Caco-2 (cell line): ENCODE measurements at regions not wholly inside any gene's neighbourhood (a gene's known extent, or its start where the extent isn't known, plus 50 kb on each side); places are given as distances from the start of the nearest gene placed in this dataset.

ENCODE experiments used
- BruUV-seq: library from RNA; stranded (reverse); fragments of 400-500 nt; replicated peaks from 2 replicates; lab custom pipeline; 2021; lab: Mats Ljungman, UMichigan
- CTCF ChIA-PET: fragments of 300-600 bp; sonication (Branson Sonifier 250); formaldehyde crosslinking; loops from one replicate; lab custom pipeline; 2022; ENCODE audit warnings: antibody characterized with exemption; lab: Charles Lee
- POLR2A ChIA-PET: fragments of 300-600 bp; sonication (Branson Sonifier 250); formaldehyde crosslinking; loops from one replicate; lab custom pipeline; 2022; ENCODE audit warnings: antibody characterized with exemption; lab: Charles Lee
- DNase-seq, 2 experiments: peaks; one replicate each; pipeline versions ENCODE4 v3.0.0 to v3.0.0-alpha.2; 2020 to 2022
- H3K27me3 ChIP-seq: replicated peaks from 2 replicates; pipeline ENCODE4 v1.6.0; 2011; ENCODE audit warnings: low read length; ENCODE audit not compliant: control insufficient read depth, insufficient read depth
- H3K36me3 ChIP-seq: 2 replicates; pipeline ENCODE4 v1.5.1; 2011; ENCODE audit warnings: low read length; ENCODE audit not compliant: control insufficient read depth, insufficient read depth
- H3K4me1 ChIP-seq: fragments of 250-450 bp; sonication (Bioruptor Pico); 2 replicates; pipeline ENCODE4 v1.5.1; 2020; ENCODE audit warnings: mild to moderate bottlenecking
- H3K4me3 ChIP-seq: 2 replicates; pipeline ENCODE4 v1.5.1; 2011; ENCODE audit warnings: low read depth, mild to moderate bottlenecking, control low read depth, low read length
- H3K9me3 ChIP-seq: fragments of 250-450 bp; sonication (Bioruptor Pico); 2 replicates; pipeline ENCODE4 v1.5.1; 2020; ENCODE audit warnings: mild to moderate bottlenecking, moderate library complexity
- H3K27ac Mint-ChIP-seq: one replicate; pipeline ENCODE4 v1.8.0; 2022; ENCODE audit warnings: mixed read lengths; ENCODE audit not compliant: unreplicated experiment
- H3K27me3 Mint-ChIP-seq: one replicate; pipeline ENCODE4 v1.8.0; 2022; ENCODE audit warnings: mixed read lengths; ENCODE audit not compliant: insufficient read depth, unreplicated experiment
- H3K36me3 Mint-ChIP-seq: one replicate; pipeline ENCODE4 v1.8.0; 2022; ENCODE audit warnings: mild to moderate bottlenecking, mixed read lengths; ENCODE audit not compliant: insufficient read depth, unreplicated experiment
- H3K4me1 Mint-ChIP-seq: one replicate; pipeline ENCODE4 v1.8.0; 2022; ENCODE audit warnings: low read depth, mixed read lengths; ENCODE audit not compliant: unreplicated experiment
- H3K4me3 Mint-ChIP-seq: one replicate; pipeline ENCODE4 v1.8.0; 2022; ENCODE audit warnings: mild to moderate bottlenecking, moderate library complexity, mixed read lengths; ENCODE audit not compliant: unreplicated experiment
- H3K9me3 Mint-ChIP-seq: one replicate; pipeline ENCODE4 v1.8.0; 2022; ENCODE audit warnings: mixed read lengths; ENCODE audit not compliant: unreplicated experiment
- intact Hi-C: fragments of 100-400 bp; cut with micrococcal nuclease; formaldehyde crosslinking; loops from one replicate; pipeline ENCODE4 v1.10.0; 2022; ENCODE audit not compliant: unreplicated experiment
- TF ChIP-seq, protein P1 (sequence below), 2 experiments: fragments of 200-600 bp in 1 of 2; IDR thresholded peaks; 1 replicate in 1 of 2; 2 replicates in 1 of 2; pipeline versions ENCODE4 v1.5.1 to v1.8.0; 2011 to 2022; ENCODE audit warnings: antibody characterized with exemption in 1 of 2, control low read depth in 1 of 2, inconsistent platforms in 1 of 2, low read depth in 1 of 2, low read length in 1 of 2, mild to moderate bottlenecking in 1 of 2, moderate library complexity in 1 of 2; ENCODE audit not compliant: insufficient read depth in 1 of 2, severe bottlenecking in 1 of 2, unreplicated experiment in 1 of 2

- CTCF ChIA-PET, result no interaction called here
- Mint-ChIP-seq H3K4me3 (no peak overlapping the region), H3K36me3 (no peaks in the 10 kb centered on the region), H3K27me3 (no peaks in the 10 kb centered on the region), H3K9me3 (no peaks in the 10 kb centered on the region), H3K27ac (no peak overlapping the region), H3K4me1 (no peaks in the 10 kb centered on the region)
- no peaks in the 10 kb centered on the region for H3K9me3 ChIP-seq
- TF ChIP-seq, protein P1, sequence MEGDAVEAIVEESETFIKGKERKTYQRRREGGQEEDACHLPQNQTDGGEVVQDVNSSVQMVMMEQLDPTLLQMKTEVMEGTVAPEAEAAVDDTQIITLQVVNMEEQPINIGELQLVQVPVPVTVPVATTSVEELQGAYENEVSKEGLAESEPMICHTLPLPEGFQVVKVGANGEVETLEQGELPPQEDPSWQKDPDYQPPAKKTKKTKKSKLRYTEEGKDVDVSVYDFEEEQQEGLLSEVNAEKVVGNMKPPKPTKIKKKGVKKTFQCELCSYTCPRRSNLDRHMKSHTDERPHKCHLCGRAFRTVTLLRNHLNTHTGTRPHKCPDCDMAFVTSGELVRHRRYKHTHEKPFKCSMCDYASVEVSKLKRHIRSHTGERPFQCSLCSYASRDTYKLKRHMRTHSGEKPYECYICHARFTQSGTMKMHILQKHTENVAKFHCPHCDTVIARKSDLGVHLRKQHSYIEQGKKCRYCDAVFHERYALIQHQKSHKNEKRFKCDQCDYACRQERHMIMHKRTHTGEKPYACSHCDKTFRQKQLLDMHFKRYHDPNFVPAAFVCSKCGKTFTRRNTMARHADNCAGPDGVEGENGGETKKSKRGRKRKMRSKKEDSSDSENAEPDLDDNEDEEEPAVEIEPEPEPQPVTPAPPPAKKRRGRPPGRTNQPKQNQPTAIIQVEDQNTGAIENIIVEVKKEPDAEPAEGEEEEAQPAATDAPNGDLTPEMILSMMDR (IDR thresholded peaks at IDR 0.05; ENCODE audit: insufficient read depth in 1 of 2, low read depth in 1 of 2, low read length in 1 of 2, severe bottlenecking in 1 of 2, unreplicated experiment in 1 of 2), result no peak
- POLR2A ChIA-PET, result no interaction called here
- H3K4me3 ChIP-seq, result no peak overlapping the region
- no TSS peak for BruUV-seq
- no peak for DNase-seq
- intact Hi-C loops, result no loop called here
- no peaks in the 10 kb centered on the region for H3K4me1 ChIP-seq
- H3K36me3 ChIP-seq, result no peaks in the 10 kb centered on the region
- H3K27me3 ChIP-seq, result no peaks in the 10 kb centered on the region
Observed at GRCh38 chr6:120202878-120203277, 853.3 kb upstream of the MAN1A1 start.

DNA sequence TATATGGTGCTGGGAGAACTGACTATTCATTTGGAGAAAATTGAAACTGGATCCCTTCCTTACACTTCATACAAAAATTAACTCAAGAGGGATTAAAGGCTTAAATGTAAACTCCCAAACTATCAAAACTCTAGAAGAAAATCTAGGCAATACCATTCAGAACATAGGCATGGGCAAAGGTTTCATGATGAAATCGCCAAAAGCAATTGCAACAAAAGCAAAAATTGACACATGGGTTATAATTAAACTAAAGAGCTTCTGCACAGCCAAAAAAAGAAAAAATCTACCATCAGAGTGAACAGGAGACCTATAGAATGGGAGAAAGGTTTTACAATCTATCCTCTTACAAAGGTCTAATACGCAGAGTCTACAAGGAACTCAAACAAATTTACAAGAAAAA lies 851.3 kb upstream of the MAN1A1 start:
- Mint-ChIP-seq H3K4me1 (peaks cover 6% of the 10 kb centered on the region), H3K4me3 (no peak overlapping the region), H3K36me3 (no peaks in the 10 kb centered on the region), H3K27ac (no peak overlapping the region), H3K27me3 (no peaks in the 10 kb centered on the region), H3K9me3 (no peaks in the 10 kb centered on the region)
- ChIA-PET CTCF (no interaction called here), POLR2A (no interaction called here)
- Histone ChIP-seq H3K4me1 (no peaks in the 10 kb centered on the region), H3K27me3 (no peaks in the 10 kb centered on the region), H3K9me3 (no peaks in the 10 kb centered on the region), H3K36me3 (no peaks in the 10 kb centered on the region), H3K4me3 (no peak overlapping the region)
- BruUV-seq, result no TSS peak
- TF ChIP-seq, protein P1 (IDR thresholded peaks at IDR 0.05; ENCODE audit: insufficient read depth in 1 of 2, low read depth in 1 of 2, low read length in 1 of 2, severe bottlenecking in 1 of 2, unreplicated experiment in 1 of 2), result no peak
- DNase-seq, result no peak
- intact Hi-C loops, result no loop called here

- DNase-seq, result no peak
- CTCF ChIA-PET, result no interaction called here
- no peak overlapping the region for H3K27ac Mint-ChIP-seq
- H3K4me1 Mint-ChIP-seq, result peaks cover 6% of the 10 kb centered on the region
- intact Hi-C loops, result no loop called here
- H3K36me3 Mint-ChIP-seq, result no peaks in the 10 kb centered on the region
- H3K27me3 ChIP-seq, result no peaks in the 10 kb centered on the region
- H3K4me1 ChIP-seq, result no peaks in the 10 kb centered on the region
- no peaks in the 10 kb centered on the region for H3K27me3 Mint-ChIP-seq
- H3K9me3 Mint-ChIP-seq, result no peaks in the 10 kb centered on the region
- no peaks in the 10 kb centered on the region for H3K9me3 ChIP-seq
- TF ChIP-seq, protein P1 (IDR thresholded peaks at IDR 0.05; ENCODE audit: insufficient read depth in 1 of 2, low read depth in 1 of 2, low read length in 1 of 2, severe bottlenecking in 1 of 2, unreplicated experiment in 1 of 2), result no peak
- POLR2A ChIA-PET, result no interaction called here
- no peaks in the 10 kb centered on the region for H3K36me3 ChIP-seq
- no peak overlapping the region for H3K4me3 ChIP-seq
- H3K4me3 Mint-ChIP-seq, result no peak overlapping the region
- no TSS peak for BruUV-seq
Observed at GRCh38 chr6:120198033-120198432, 848.5 kb upstream of the MAN1A1 start.
